Adrenal gland (tissue), 5 donors: ENCODE measurements at regions not wholly inside any gene's neighbourhood (a gene's known extent, or its start where the extent isn't known, plus 50 kb on each side); places are given as distances from the start of the nearest gene placed in this dataset.

Experiments
- POLR2A ChIP-seq, 2 donors: fragments of 450-650 bp; IDR thresholded peaks; one replicate each; pipeline ENCODE4 v1.6.1; 2017; ENCODE audit warnings: antibody characterized with exemption in 2 of 2, mild to moderate bottlenecking in 2 of 2, moderate library complexity in 1 of 2
- TF ChIP-seq, protein P1 (sequence below), 6 experiments: fragments of 450-650 bp in 4 of 6; fragments of 200-600 bp in 2 of 6; sonication (generic) in 1 of 6; IDR thresholded peaks; 1 replicate in 5 of 6; 2 replicates in 1 of 6; pipeline versions ENCODE4 v1.5.1 to v1.8.0; 2016 to 2021; ENCODE audit warnings: antibody characterized with exemption in 6 of 6, mild to moderate bottlenecking in 2 of 6, moderate library complexity in 1 of 6
- donor health status: DM: no; HTN: no; CAD: no.

DNA sequence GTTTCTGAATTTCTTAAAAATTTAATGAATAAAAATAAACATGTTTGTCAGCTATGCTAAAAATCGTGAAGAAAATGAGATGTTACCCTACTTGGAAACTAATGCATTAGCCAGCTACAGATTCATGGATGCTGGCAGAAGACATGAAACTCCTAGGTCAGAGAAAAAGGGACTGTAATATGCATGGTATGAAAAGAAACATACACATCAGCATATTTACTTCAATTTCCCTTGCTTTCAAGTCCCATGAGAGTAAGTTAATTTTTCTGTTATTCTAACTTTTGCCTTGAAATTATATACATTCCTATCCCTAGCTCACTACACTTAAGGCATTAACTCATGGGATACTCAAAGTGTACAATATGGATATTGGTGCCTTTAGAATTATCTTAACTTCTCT, 2041.4 kb upstream of the LRRTM1 start:
- TF ChIP-seq, protein P1, sequence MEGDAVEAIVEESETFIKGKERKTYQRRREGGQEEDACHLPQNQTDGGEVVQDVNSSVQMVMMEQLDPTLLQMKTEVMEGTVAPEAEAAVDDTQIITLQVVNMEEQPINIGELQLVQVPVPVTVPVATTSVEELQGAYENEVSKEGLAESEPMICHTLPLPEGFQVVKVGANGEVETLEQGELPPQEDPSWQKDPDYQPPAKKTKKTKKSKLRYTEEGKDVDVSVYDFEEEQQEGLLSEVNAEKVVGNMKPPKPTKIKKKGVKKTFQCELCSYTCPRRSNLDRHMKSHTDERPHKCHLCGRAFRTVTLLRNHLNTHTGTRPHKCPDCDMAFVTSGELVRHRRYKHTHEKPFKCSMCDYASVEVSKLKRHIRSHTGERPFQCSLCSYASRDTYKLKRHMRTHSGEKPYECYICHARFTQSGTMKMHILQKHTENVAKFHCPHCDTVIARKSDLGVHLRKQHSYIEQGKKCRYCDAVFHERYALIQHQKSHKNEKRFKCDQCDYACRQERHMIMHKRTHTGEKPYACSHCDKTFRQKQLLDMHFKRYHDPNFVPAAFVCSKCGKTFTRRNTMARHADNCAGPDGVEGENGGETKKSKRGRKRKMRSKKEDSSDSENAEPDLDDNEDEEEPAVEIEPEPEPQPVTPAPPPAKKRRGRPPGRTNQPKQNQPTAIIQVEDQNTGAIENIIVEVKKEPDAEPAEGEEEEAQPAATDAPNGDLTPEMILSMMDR (IDR thresholded peaks at IDR 0.05) = no peak
- no peak for TF ChIP-seq POLR2A (IDR thresholded peaks at IDR 0.05)
